T-helper 17 cell (primary cell): ENCODE measurements at regions not wholly inside any gene's neighbourhood (a gene's known extent, or its start where the extent isn't known, plus 50 kb on each side); places are given as distances from the start of the nearest gene placed in this dataset.

Source experiments
- ATAC-seq: fragments of 150-1000 bp; cut with Tn5 transposase; 2 replicates; pipeline ENCODE4 v1.10.0; 2021; ENCODE audit warnings: mild to moderate bottlenecking, moderate library complexity
- DNase-seq, 3 donors: peaks; one replicate each; pipeline versions ENCODE4 v3.0.0 to v3.0.0-alpha.2; 2020 to 2021
- H3K9me3 ChIP-seq: one replicate; pipeline ENCODE4 v1.7.0; 2013; ENCODE audit warnings: low read length, mild to moderate bottlenecking; ENCODE audit not compliant: control insufficient read depth, poor library complexity, severe bottlenecking
- H3K27ac Mint-ChIP-seq: one replicate; pipeline ENCODE4 v1.8.0; 2022; ENCODE audit warnings: mild to moderate bottlenecking, moderate library complexity, mixed read lengths
- H3K27me3 Mint-ChIP-seq: one replicate; pipeline ENCODE4 v1.8.0; 2022; ENCODE audit warnings: mixed read lengths
- H3K36me3 Mint-ChIP-seq: one replicate; pipeline ENCODE4 v1.8.0; 2022; ENCODE audit warnings: low read depth, mixed read lengths
- H3K4me1 Mint-ChIP-seq: one replicate; pipeline ENCODE4 v1.8.0; 2022; ENCODE audit warnings: mild to moderate bottlenecking, mixed read lengths
- H3K4me3 Mint-ChIP-seq: one replicate; pipeline ENCODE4 v1.8.0; 2022; ENCODE audit warnings: mild to moderate bottlenecking, moderate library complexity, mixed read lengths

DNA sequence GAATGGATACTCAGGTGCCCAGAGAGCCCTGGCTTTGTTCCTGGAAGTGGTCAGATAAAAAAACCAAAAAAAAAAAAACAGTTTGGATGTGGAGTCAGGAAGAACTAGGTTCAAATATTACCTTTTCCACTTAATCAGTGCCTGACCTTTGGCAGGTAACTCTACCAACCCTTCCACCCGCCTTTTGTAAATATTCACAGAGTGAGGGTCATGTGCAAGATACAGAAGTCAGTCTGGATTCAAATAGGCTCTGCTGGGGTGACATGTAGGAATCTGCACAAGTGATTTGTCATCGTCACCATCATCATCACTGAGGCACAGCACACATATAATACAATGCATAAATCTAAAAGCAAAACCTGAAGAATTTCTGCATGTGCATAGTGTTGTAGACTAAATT is 490.7 kb downstream of the MIAT start:
- Mint-ChIP-seq H3K4me3 (no peak overlapping the region), H3K27ac (no peak overlapping the region), H3K4me1 (no peaks in the 10 kb centered on the region), H3K27me3 (peaks cover 14% of the 10 kb centered on the region), H3K36me3 (no peaks in the 10 kb centered on the region)
- DNase-seq (no peak), ATAC-seq (no peak)
- H3K9me3 ChIP-seq = no peaks in the 10 kb centered on the region

GRCh38 chr22:27148886-27149470 is 491.6 kb downstream of the MIAT start:
- DNase-seq (no peak), ATAC-seq (no peak)
- Mint-ChIP-seq H3K36me3 (no peaks in the 10 kb centered on the region), H3K4me1 (no peaks in the 10 kb centered on the region), H3K27me3 (peaks cover 7% of the 10 kb centered on the region), H3K27ac (no peak overlapping the region), H3K4me3 (no peak overlapping the region)
- H3K9me3 ChIP-seq = no peaks in the 10 kb centered on the region

DNA sequence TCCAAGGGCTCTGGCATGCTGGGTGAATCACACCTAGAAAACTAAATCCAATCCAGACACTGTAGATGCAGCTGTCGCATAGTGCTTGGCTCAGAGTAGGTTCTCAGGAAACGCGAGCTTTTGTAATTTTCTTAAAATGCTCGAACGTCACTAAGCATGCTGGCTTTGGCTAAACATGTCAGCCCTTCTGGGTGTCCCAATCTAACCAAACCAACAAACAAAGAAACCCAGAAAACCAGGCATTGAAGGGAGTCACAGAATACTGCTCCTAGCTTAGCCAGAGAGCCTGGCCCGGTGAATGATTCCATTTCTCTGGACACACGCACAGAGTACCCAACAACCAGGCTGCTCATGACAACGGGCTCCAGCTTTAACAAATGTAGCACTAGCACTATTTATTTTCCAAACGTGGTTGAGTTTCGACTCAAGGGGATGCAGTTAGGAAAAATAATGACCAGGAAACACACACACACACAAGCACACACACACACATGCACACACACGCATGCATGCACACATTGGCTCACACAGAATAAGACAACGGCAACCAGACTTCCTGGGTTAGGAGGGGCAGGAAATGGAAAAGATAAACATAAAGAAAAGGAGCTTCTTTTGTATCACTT is 492.6 kb downstream of the MIAT start:
- ATAC-seq (no peak), DNase-seq (no peak)
- H3K27me3 Mint-ChIP-seq = peaks cover 7% of the 10 kb centered on the region
- H3K36me3 Mint-ChIP-seq = no peaks in the 10 kb centered on the region
- H3K4me1 Mint-ChIP-seq = no peaks in the 10 kb centered on the region
- H3K9me3 ChIP-seq = no peaks in the 10 kb centered on the region
- no peak overlapping the region for H3K27ac Mint-ChIP-seq
- no peak overlapping the region for H3K4me3 Mint-ChIP-seq

GRCh38 chr22:27150544-27150941 is 493.2 kb downstream of the MIAT start:
- Mint-ChIP-seq H3K36me3 (no peaks in the 10 kb centered on the region), H3K4me3 (no peak overlapping the region), H3K4me1 (no peaks in the 10 kb centered on the region), H3K27ac (no peak overlapping the region), H3K27me3 (peaks cover 7% of the 10 kb centered on the region)
- ATAC-seq (no peak), DNase-seq (no peak)
- no peaks in the 10 kb centered on the region for H3K9me3 ChIP-seq

DNA sequence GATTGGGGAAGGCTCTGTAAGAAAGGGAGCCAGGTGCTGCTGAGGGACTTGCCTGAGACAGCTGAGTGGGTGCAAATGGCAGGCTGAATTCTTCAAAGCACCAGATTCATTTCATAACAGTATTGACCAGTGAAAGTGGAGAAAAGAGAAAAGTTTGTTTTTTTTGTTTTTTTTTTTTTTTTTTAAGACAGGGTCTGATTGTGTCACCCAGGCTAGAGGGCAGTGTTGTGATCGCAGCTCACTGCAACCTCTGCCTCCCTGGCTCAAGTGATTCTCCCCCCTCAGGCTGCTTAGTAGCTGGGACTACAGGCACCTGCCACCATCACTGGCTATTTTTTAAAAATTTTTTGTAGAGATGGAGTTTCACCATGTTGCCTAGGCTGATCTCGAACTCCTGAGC is 494.0 kb downstream of the MIAT start:
- Mint-ChIP-seq H3K36me3 (no peaks in the 10 kb centered on the region), H3K4me3 (no peak overlapping the region), H3K27ac (no peak overlapping the region), H3K27me3 (peaks cover 14% of the 10 kb centered on the region), H3K4me1 (no peaks in the 10 kb centered on the region)
- no peak for ATAC-seq
- DNase-seq = no peak
- H3K9me3 ChIP-seq = no peaks in the 10 kb centered on the region

DNA sequence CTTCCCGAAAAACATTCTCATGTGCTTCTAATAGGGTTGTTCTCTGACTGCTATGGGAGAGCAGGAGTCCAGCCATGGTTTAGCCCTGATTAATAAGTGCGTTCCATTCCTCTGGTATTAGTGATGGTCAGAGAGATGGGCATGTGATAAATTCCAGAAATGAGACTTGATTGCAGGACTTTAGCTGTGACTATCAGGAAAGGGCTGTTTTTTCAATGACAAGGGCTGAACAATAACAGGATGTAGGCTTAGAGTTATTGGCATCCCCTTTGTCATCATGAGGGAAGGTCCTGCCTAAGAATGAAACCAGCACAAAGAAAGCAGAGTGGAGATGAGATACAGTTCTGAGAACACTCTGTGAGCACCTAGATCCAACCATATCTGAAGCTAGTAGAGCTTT is 494.6 kb downstream of the MIAT start:
- Mint-ChIP-seq H3K27ac (no peak overlapping the region), H3K4me3 (no peak overlapping the region), H3K27me3 (peaks cover 21% of the 10 kb centered on the region), H3K36me3 (no peaks in the 10 kb centered on the region), H3K4me1 (no peaks in the 10 kb centered on the region)
- no peaks in the 10 kb centered on the region for H3K9me3 ChIP-seq
- ATAC-seq (no peak), DNase-seq (no peak)

DNA sequence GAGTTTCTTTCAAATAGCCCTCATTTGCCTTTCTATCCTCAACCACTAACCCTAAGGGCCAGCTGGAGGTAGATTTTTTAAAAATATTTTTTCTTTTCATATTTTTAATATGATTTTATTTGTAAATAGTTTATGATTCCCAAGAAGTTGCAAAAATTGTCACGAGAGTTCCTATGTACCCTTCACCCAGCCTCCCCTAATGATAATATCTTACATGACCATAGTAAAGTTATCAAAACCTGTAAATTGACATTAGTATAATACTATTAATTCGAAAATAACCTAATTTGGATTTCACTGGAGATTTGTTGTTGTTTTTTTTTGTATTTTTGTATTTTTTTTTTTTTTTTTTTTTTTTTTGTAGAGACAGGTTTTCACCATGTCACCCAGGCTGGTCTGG is 495.5 kb downstream of the MIAT start:
- no peak for ATAC-seq
- no peak overlapping the region for H3K4me3 Mint-ChIP-seq
- no peak overlapping the region for H3K27ac Mint-ChIP-seq

GRCh38 chr22:27153386-27153785 is 496.0 kb downstream of the MIAT start:
- no peak for DNase-seq
- H3K27me3 Mint-ChIP-seq = peaks cover 31% of the 10 kb centered on the region

More for the DNA sequence above, 495.5 kb downstream of the MIAT start:
- no peaks in the 10 kb centered on the region for H3K9me3 ChIP-seq
- Mint-ChIP-seq H3K27me3 (peaks cover 27% of the 10 kb centered on the region), H3K4me1 (no peaks in the 10 kb centered on the region), H3K36me3 (no peaks in the 10 kb centered on the region)
- no peak for DNase-seq

GRCh38 chr22:27154717-27155116 is 497.3 kb downstream of the MIAT start:
- H3K4me1 Mint-ChIP-seq = no peaks in the 10 kb centered on the region
- H3K9me3 ChIP-seq = no peaks in the 10 kb centered on the region
- H3K27ac Mint-ChIP-seq = no peak overlapping the region
- DNase-seq (no peak), ATAC-seq (no peak)
- H3K36me3 Mint-ChIP-seq = no peaks in the 10 kb centered on the region
- peaks cover 31% of the 10 kb centered on the region for H3K27me3 Mint-ChIP-seq
- no peak overlapping the region for H3K4me3 Mint-ChIP-seq

More at GRCh38 chr22:27153386-27153785, 496.0 kb downstream of the MIAT start:
- H3K36me3 Mint-ChIP-seq = no peaks in the 10 kb centered on the region
- no peaks in the 10 kb centered on the region for H3K4me1 Mint-ChIP-seq
- ATAC-seq = no peak
- no peak overlapping the region for H3K27ac Mint-ChIP-seq
- H3K9me3 ChIP-seq = no peaks in the 10 kb centered on the region
- H3K4me3 Mint-ChIP-seq = no peak overlapping the region

DNA sequence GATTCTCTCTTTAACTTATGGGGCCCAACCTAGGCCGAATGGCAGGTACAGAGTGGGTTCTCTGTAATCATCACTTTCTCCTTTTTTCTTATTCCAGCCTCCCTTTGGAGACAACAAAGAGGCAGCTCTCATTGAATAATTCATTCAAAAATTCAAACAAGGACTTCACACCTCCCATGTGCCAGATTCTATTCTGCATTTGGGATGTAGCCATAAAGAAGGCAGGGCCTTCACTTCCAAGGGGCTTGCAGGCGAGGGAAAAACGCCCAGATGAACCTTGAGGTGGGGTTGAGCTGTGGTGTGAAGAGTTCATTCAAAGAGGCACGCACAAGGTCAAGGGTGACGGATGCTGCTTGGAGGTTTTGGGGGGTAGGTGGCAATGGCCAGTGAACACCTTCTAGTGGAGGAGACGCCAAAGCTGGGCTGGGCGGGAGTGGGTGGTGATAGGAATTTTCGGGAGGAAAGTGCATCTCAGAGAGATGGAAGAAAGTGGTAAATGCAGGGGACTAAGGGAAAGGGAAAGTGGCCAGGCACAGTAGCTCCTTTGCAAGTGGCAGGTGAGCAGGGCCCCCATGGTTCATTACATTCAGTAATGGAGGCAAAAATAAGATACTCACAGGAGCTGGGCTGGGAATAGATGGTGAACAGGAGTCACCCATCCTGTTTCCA is 499.6 kb downstream of the MIAT start:
- Mint-ChIP-seq H3K36me3 (no peaks in the 10 kb centered on the region), H3K4me1 (no peaks in the 10 kb centered on the region), H3K27me3 (peaks cover 24% of the 10 kb centered on the region), H3K27ac (no peak overlapping the region), H3K4me3 (no peak overlapping the region)
- DNase-seq (no peak), ATAC-seq (no peak)
- H3K9me3 ChIP-seq = no peaks in the 10 kb centered on the region

DNA sequence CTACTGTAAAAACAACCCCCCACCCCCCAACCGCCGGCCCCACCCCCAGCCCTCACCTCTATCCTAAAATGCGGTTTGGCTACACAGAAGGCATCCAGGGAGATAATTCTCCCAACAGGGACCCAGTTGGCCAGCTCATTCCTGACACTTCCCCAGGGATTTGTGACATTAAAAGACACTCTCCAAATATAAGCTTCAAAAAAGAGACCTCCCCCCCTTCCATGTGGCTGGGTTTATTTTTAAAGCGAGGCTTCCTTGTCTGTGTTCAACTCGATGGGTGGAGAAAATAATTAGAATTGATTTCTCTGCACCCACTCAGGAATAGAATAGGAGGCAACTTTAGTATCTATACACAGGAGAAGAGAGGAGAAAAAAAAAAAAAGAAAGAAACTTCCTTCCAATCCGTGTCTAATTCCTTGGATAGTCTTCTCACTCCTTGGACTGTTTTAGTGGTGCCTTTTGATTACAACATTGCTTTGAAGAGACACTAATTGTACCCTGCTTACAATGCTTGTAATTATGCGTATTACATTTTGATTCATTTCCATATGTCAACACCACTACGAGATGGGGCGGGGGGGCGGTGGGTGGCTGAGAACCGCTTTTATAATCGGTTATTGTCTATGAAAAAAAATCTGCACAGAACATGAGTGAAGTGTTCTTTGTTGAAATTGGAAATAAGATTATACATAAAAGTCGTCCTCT is 500.4 kb downstream of the MIAT start:
- Mint-ChIP-seq H3K27me3 (peaks cover 24% of the 10 kb centered on the region), H3K36me3 (no peaks in the 10 kb centered on the region), H3K27ac (no peak overlapping the region), H3K4me3 (no peak overlapping the region), H3K4me1 (no peaks in the 10 kb centered on the region)
- DNase-seq = no peak
- no peaks in the 10 kb centered on the region for H3K9me3 ChIP-seq
- no peak for ATAC-seq

- H3K4me3 Mint-ChIP-seq = no peak overlapping the region
- H3K36me3 Mint-ChIP-seq = no peaks in the 10 kb centered on the region
- H3K27ac Mint-ChIP-seq = no peak overlapping the region
- H3K27me3 Mint-ChIP-seq = peaks cover 24% of the 10 kb centered on the region
- DNase-seq (no peak), ATAC-seq (no peak)
- H3K9me3 ChIP-seq = no peaks in the 10 kb centered on the region
- H3K4me1 Mint-ChIP-seq = no peaks in the 10 kb centered on the region
Measured at GRCh38 chr22:27159016-27159415, 501.6 kb downstream of the MIAT start.

GRCh38 chr22:27159716-27160295 is 502.4 kb downstream of the MIAT start:
- DNase-seq = no peak
- Mint-ChIP-seq H3K27me3 (peaks cover 24% of the 10 kb centered on the region), H3K4me1 (no peaks in the 10 kb centered on the region), H3K27ac (no peak overlapping the region), H3K36me3 (no peaks in the 10 kb centered on the region), H3K4me3 (no peak overlapping the region)
- no peak for ATAC-seq
- no peaks in the 10 kb centered on the region for H3K9me3 ChIP-seq
